Coronary artery (tissue), 2 donors: ENCODE measurements at regions not wholly inside any gene's neighbourhood (a gene's known extent, or its start where the extent isn't known, plus 50 kb on each side); places are given as distances from the start of the nearest gene placed in this dataset.

Source experiments
- DNase-seq: peaks from one replicate; pipeline ENCODE4 v3.0.0-alpha.2; 2017; ENCODE audit warnings: low spot score
- H3K27ac ChIP-seq, 2 donors: fragments of 200-600 bp; sonication (generic); one replicate each; pipeline ENCODE4 v1.5.1; 2016 to 2019
- H3K4me3 ChIP-seq: fragments of 200-600 bp; sonication (generic); 2 replicates; pipeline ENCODE4 v1.5.1; 2016; ENCODE audit warnings: mild to moderate bottlenecking, moderate library complexity
- TF ChIP-seq, protein P1 (sequence below): fragments of 200-600 bp; sonication (generic); IDR thresholded peaks from one replicate; pipeline ENCODE4 v1.5.1; 2019; ENCODE audit warnings: antibody characterized with exemption

- no peak overlapping the region for H3K4me3 ChIP-seq
- no peak overlapping the region for H3K27ac ChIP-seq
- TF ChIP-seq, protein P1, sequence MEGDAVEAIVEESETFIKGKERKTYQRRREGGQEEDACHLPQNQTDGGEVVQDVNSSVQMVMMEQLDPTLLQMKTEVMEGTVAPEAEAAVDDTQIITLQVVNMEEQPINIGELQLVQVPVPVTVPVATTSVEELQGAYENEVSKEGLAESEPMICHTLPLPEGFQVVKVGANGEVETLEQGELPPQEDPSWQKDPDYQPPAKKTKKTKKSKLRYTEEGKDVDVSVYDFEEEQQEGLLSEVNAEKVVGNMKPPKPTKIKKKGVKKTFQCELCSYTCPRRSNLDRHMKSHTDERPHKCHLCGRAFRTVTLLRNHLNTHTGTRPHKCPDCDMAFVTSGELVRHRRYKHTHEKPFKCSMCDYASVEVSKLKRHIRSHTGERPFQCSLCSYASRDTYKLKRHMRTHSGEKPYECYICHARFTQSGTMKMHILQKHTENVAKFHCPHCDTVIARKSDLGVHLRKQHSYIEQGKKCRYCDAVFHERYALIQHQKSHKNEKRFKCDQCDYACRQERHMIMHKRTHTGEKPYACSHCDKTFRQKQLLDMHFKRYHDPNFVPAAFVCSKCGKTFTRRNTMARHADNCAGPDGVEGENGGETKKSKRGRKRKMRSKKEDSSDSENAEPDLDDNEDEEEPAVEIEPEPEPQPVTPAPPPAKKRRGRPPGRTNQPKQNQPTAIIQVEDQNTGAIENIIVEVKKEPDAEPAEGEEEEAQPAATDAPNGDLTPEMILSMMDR = no peak
- no peak for DNase-seq
Measured at GRCh38 chr5:4630031-4630430, 510.1 kb upstream of the ADAMTS16 start.

DNA sequence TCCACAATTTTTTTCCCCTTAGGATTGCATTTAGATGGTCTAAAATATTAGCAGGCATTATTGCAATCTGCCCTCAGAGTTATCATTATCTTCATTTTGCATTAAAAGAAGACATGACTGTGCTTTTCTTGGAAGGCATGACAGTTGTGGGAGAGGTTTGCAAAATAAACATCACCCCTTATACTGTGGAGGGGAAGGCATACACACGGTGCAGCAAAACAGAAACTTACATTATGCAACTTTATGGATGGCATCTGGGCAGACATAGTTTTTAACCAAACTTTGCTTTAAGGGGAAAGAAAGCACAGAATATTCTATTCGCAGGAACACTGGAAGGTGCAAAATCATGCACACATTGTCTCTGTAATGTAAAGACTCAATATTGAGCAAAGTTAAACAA, 505.8 kb upstream of the ADAMTS16 start:
- TF ChIP-seq, protein P1 = no peak
- DNase-seq = no peak
- no peak overlapping the region for H3K4me3 ChIP-seq
- no peak overlapping the region for H3K27ac ChIP-seq

- H3K27ac ChIP-seq = no peak overlapping the region
- DNase-seq = no peak
- H3K4me3 ChIP-seq = no peak overlapping the region
- TF ChIP-seq, protein P1 = no peak
Measured at GRCh38 chr5:4636378-4636777, 503.8 kb upstream of the ADAMTS16 start.

DNA sequence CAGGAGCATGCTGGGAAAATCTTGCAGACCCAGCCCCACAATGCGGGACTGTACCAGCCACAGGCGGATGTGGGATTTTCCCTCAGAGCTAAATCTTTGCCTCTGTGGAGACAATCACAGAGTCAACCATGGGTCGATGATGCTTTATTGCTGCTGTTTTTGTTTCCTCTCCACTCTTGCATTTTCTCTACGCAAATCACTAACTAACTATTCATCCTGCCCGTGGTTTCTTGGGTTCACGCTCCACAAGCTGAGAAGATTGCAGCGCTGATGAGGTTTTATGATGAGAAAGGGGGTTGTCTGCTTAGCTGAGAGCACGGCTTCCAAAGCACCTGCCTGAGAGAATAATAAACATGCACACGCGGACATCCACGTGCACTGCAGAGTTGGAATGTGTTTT, 500.2 kb upstream of the ADAMTS16 start:
- DNase-seq = no peak
- H3K27ac ChIP-seq = no peak overlapping the region
- H3K4me3 ChIP-seq = no peak overlapping the region
- TF ChIP-seq, protein P1 = no peak

DNA sequence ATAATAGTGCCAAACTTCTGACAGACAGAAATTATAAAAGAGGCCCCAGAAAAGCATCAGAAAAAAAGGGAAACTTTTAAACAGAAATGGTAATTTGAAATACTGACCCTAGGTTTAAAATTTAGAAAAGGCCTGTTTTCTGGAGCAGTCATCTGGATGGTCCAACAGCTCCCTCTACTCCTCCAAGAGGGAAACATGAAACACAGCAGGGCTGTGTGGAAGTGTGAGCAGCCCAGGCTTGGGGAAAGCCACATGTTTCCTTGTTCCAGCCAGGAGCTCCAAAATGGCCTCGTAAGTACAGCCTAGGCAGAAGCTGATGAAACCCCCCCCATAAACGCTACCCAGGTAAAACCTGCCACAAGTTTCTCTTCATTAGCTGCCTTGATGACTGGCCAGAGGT, 499.3 kb upstream of the ADAMTS16 start:
- Histone ChIP-seq H3K27ac (no peak overlapping the region), H3K4me3 (no peak overlapping the region)
- DNase-seq = no peak
- TF ChIP-seq, protein P1 = no peak

DNA sequence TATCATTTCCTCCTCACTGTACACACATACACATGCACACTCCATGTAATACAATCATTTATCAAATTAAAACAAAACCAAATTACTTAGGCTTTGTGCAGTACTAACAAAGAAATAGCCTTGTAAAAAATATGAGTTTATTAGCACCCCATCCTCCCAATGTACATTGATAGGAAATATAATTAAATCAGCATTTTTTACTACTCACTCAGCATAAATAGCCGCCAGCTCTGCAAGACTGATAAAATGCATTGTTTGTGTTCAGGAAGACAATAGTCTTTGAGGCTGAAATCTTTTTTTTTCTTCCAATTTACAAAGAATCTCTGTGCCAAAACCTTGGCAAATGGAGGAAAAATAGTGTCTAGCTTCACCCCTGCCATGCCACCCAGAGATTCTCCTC, 497.6 kb upstream of the ADAMTS16 start:
- no peak for DNase-seq
- TF ChIP-seq, protein P1 = no peak
- Histone ChIP-seq H3K4me3 (no peak overlapping the region), H3K27ac (no peak overlapping the region)

GRCh38 chr5:4643190-4643589, 496.9 kb upstream of the ADAMTS16 start:
- Histone ChIP-seq H3K4me3 (no peak overlapping the region), H3K27ac (no peak overlapping the region)
- no peak for DNase-seq
- TF ChIP-seq, protein P1 = no peak
